GM21515 (cell line): ENCODE measurements at regions not wholly inside any gene's neighbourhood (a gene's known extent, or its start where the extent isn't known, plus 50 kb on each side); places are given as distances from the start of the nearest gene placed in this dataset.
"Not testable (repeated sequence)": the region's sequence is repeated elsewhere in the genome, so short reads cannot be mapped to it uniquely, and the experiment has no call there.

Source experiments
- ATAC-seq: cut with Tn5 transposase; IDR thresholded peaks from one replicate; pipeline ENCODE4 v1.9.1; 2021; ENCODE audit not compliant: unreplicated experiment

GRCh38 chr12:128078301-128078971 lies 188.5 kb upstream of the TMEM132C start:
- ATAC-seq = no peak

GRCh38 chr12:128079446-128079845 lies 187.5 kb upstream of the TMEM132C start:
- no peak for ATAC-seq

DNA sequence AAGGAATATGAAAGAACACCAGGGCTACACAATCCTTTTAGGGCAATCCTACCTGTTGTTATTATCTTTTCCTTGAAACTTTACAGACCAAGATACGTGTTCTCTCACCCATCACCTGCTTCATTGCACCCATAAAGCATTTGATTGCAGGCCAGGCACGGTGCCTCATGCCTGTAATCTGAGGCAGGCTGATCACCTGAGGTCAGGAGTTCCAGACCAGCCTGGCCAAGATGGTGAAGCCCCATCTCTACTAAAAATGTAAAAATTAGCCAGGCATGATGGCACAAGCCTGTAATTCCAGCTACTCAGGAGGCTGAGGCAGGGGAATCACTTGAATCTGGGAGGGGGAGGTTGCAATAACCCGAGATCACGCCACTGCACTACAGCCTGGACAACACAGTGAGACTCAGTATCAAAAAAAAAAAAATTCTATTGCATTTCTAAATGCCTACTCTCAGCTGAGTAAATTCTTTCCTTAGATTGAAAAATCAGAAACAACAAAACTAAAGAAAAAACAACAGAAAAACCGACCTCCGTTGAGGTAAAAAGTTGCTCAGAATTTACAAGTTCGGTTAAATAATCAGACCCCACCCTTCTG lies 183.7 kb upstream of the TMEM132C start:
- ATAC-seq = no peak

GRCh38 chr12:128088926-128089325 lies 178.0 kb upstream of the TMEM132C start:
- no peak for ATAC-seq

GRCh38 chr12:128089961-128090360 lies 177.0 kb upstream of the TMEM132C start:
- ATAC-seq = no peak

GRCh38 chr12:128091101-128091720 lies 175.8 kb upstream of the TMEM132C start:
- ATAC-seq = no peak

GRCh38 chr12:128091951-128092382 lies 175.0 kb upstream of the TMEM132C start:
- ATAC-seq = no peak

- ATAC-seq = no peak
Observed at GRCh38 chr12:128098730-128099129, 168.2 kb upstream of the TMEM132C start.

DNA sequence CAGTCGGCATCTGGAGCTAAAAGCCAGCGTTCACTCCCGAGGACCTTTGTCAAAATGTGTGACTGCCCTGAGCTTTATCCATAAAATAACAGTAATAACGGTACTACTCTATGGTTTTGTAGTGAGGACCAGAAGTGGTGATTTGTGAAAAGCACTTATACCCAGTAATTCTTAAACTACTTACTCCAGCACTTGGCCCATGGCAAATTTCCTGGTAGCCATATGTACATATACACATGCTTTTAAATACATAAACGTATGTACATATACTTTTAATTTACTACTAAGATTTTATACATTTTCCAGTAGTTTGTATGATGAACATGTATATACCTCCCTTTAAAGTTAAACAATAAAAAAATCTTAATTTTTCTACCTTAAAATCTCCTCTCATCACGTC lies 163.8 kb upstream of the TMEM132C start:
- ATAC-seq = no peak

GRCh38 chr12:128109236-128109635 lies 157.7 kb upstream of the TMEM132C start:
- no peak for ATAC-seq

DNA sequence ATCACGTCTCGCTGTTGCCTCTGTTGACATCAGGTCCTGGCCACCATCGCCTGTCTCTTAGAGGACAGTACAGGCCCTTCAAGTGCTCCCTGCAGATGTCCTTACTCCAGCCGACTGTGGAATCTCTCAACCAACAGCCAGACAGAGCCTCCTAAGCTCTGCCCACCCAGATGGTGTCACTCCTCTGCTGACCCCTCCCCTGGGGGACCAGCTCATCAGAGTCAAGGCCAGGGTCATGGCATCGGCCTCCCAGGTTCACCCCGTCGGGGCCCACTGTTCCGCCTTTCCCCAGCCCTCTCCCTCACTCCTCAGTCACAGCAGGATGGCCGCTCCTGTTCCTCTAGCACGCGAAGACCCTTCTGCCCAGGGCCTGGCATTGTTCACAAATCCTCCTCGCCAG lies 157.3 kb upstream of the TMEM132C start:
- ATAC-seq = no peak

GRCh38 chr12:128111333-128111732 lies 155.6 kb upstream of the TMEM132C start:
- no peak for ATAC-seq

GRCh38 chr12:128111951-128112350 lies 155.0 kb upstream of the TMEM132C start:
- no peak for ATAC-seq

GRCh38 chr12:128113250-128113649 lies 153.7 kb upstream of the TMEM132C start:
- ATAC-seq = not testable (repeated sequence)

DNA sequence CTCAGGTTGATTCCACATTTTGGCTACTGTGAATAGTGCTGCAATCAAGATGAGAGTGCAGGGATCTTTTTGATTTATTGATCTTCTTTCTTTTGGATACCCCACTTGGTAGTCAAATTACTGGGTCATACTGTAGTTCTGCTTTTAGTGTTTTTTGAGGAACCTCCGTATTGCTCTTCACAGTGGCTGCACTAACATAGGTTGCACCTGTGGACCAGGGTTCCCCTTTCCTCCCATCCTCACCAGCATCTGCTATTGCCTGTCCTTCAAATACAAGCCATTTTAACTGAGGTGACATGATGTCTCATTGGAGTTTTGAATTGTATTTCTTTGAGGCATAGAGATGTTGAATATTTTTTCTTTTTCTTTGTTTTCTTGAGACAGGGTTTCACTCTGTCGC lies 152.5 kb upstream of the TMEM132C start:
- ATAC-seq = no peak

DNA sequence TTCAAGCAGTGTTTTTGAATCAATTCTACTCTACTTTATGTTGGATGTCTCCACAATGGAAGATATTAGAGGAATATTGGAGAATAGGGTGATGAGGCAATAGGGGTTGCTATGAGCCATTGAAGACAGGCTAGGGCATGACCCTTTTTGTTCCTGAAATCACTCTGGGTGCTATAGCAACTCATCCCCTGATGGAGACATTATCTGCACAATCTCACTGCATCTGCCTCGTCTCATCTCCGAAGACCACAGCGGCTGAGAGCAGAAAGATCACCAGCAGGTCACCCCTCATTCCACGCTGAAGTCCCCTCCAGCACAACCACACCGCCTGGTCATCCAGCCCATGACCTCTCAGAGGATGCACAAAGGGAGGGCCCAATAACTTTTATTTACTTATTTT lies 150.4 kb upstream of the TMEM132C start:
- no peak for ATAC-seq

- no peak for ATAC-seq
Observed at GRCh38 chr12:128120035-128120434, 146.9 kb upstream of the TMEM132C start.

DNA sequence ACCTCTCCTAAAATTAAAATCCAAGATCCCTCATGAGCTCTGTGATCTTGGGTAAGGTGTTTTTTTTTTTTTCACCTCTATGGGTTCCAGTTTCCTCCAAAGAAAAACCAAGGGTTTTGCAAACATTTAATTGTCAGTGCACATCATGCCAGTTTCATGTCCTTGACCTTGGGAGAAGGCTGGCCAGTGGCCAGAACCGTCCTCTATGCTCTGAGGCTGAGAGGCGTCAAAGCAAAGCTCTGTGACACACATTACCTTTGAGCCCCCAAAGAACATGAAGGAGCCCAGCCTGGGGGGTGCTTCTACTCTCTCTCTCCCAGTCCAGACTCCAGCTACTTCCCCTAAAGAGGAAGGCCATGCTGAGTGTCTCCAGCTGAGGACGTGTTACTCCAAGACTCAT lies 145.5 kb upstream of the TMEM132C start:
- ATAC-seq = no peak

GRCh38 chr12:128123096-128123495 lies 143.9 kb upstream of the TMEM132C start:
- ATAC-seq = no peak

GRCh38 chr12:128131955-128132354 lies 135.0 kb upstream of the TMEM132C start:
- ATAC-seq = no peak

DNA sequence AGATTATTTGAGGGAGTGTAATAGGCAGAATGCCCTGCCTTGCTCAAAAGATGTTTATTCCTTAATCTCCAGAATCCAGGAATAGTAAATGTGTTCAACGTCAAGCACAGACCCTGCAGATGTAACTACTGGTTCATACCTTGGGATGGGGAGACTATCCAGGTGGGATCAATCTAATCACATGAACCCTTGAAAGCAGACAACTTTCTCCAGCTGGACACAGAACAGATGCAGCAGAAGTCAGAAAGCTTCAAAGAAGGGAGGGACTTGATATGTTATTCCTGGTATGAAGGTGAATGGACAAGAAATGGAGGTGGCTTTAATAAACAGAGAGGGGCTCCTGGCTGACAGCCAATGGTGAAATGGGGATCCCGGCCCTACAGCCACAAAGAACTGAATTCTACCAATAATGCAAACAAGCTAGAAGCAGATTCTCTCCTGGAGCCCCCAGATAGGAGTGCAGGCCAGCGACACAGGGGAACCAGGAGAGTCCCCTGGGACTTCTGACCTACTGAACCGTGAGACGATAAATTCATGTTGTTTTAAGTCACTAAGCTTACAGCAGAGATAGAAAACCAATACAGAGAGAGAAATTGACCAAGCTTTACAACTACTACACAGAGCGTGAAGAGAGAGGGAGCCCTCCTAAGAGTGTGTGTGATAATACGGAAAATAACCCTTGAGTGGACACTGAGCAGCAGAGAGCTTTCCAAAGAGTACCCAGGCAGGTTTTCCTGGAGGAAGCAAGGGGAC lies 133.5 kb upstream of the TMEM132C start:
- ATAC-seq = no peak

DNA sequence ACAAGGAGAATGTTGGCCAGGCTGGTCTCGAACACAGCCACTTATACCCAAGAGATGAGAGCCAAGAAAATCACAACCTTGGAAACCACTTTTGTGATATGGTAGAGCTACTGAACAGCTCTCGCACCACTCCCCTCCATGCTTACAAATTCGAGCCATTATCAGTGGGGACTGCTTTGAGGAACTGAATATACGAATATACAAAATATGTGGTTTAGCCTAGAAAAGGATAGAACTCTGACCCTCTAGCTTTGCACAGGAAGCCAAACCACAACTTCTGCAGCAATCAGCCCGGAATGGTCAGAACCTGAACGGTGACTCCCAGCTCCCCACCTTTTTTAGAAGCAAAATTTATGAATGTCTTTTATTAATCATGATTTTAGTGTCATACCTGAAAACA lies 129.8 kb upstream of the TMEM132C start:
- peak; percentile 61 for ATAC-seq
